Astrocyte (in vitro differentiated cells and primary cell): ENCODE measurements at regions not wholly inside any gene's neighbourhood (a gene's known extent, or its start where the extent isn't known, plus 50 kb on each side); places are given as distances from the start of the nearest gene placed in this dataset.

ENCODE experiments used
- DNase-seq: peaks from one replicate; pipeline ENCODE4 v3.0.0-alpha.2; 2010; ENCODE audit warnings: low read depth
- FAIRE-seq: peaks from 2 replicates; lab custom pipeline; 2011; peaks lifted over from hg19 to GRCh38; lab: Jason Lieb, UNC
- H2AFZ ChIP-seq: 2 replicates; pipeline ENCODE4 v1.6.0; 2012; ENCODE audit warnings: low read depth, low read length, inconsistent platforms
- H3K27ac ChIP-seq: 2 replicates; pipeline ENCODE4 v1.5.1; 2011; ENCODE audit warnings: low read depth, low read length, inconsistent platforms
- H3K27me3 ChIP-seq: 2 replicates; pipeline ENCODE4 v1.6.0; 2011; ENCODE audit warnings: low read length, inconsistent platforms; ENCODE audit not compliant: insufficient read depth
- H3K36me3 ChIP-seq: 2 replicates; pipeline ENCODE4 v1.5.1; 2011; ENCODE audit warnings: low read length, inconsistent platforms; ENCODE audit not compliant: insufficient read depth
- H3K4me1 ChIP-seq: 2 replicates; pipeline ENCODE4 v1.5.1; 2011; ENCODE audit warnings: low read length, inconsistent platforms; ENCODE audit not compliant: insufficient read depth
- H3K4me2 ChIP-seq: 2 replicates; pipeline ENCODE4 v1.6.0; 2012; ENCODE audit warnings: low read length, inconsistent platforms
- H3K4me3 ChIP-seq: 2 replicates; pipeline ENCODE4 v1.5.1; 2011; ENCODE audit warnings: low read depth, mild to moderate bottlenecking, low read length, inconsistent platforms; ENCODE audit not compliant: insufficient read depth
- H3K79me2 ChIP-seq: 2 replicates; pipeline ENCODE4 v1.6.0; 2012; ENCODE audit warnings: mild to moderate bottlenecking, low read length, inconsistent platforms; ENCODE audit not compliant: insufficient read depth
- H3K9ac ChIP-seq: 2 replicates; pipeline ENCODE4 v1.6.0; 2012; ENCODE audit warnings: mild to moderate bottlenecking, low read length, inconsistent platforms
- H3K9me3 ChIP-seq: 2 replicates; pipeline ENCODE4 v1.5.1; 2012; ENCODE audit warnings: low read depth, mild to moderate bottlenecking, low read length, inconsistent platforms; ENCODE audit not compliant: insufficient read depth
- H4K20me1 ChIP-seq: 2 replicates; pipeline ENCODE4 v1.6.0; 2012; ENCODE audit warnings: low read length, inconsistent platforms; ENCODE audit not compliant: insufficient read depth
- H3K27ac Mint-ChIP-seq: one replicate; pipeline ENCODE4 v1.8.0; 2021; ENCODE audit warnings: mild to moderate bottlenecking, mixed read lengths; ENCODE audit not compliant: unreplicated experiment
- H3K27me3 Mint-ChIP-seq: one replicate; pipeline ENCODE4 v1.8.0; 2021; ENCODE audit warnings: low read depth, mixed read lengths; ENCODE audit not compliant: unreplicated experiment
- H3K36me3 Mint-ChIP-seq: one replicate; pipeline ENCODE4 v1.8.0; 2021; ENCODE audit warnings: low read depth, mixed read lengths; ENCODE audit not compliant: unreplicated experiment
- H3K4me1 Mint-ChIP-seq: one replicate; pipeline ENCODE4 v1.8.0; 2021; ENCODE audit warnings: low read depth, mixed read lengths; ENCODE audit not compliant: unreplicated experiment
- H3K4me3 Mint-ChIP-seq: one replicate; pipeline ENCODE4 v1.8.0; 2021; ENCODE audit warnings: mild to moderate bottlenecking, moderate library complexity, mixed read lengths; ENCODE audit not compliant: unreplicated experiment
- H3K9me3 Mint-ChIP-seq: one replicate; pipeline ENCODE4 v1.8.0; 2021; ENCODE audit warnings: mild to moderate bottlenecking, mixed read lengths; ENCODE audit not compliant: unreplicated experiment
- EZH2 ChIP-seq: IDR thresholded peaks from 2 replicates; pipeline ENCODE4 v1.6.1; 2012; ENCODE audit warnings: mild to moderate bottlenecking, low read length, inconsistent platforms; ENCODE audit not compliant: insufficient read depth
- TF ChIP-seq, protein P1 (sequence below): IDR thresholded peaks from 2 replicates; pipeline ENCODE4 v1.5.1; 2011; ENCODE audit warnings: low read depth, mild to moderate bottlenecking, inconsistent platforms, low read length, moderate library complexity; ENCODE audit not compliant: insufficient read depth

- H3K9me3 ChIP-seq, result no peaks in the 10 kb centered on the region
- no peak overlapping the region for H3K27ac ChIP-seq
- no peaks in the 10 kb centered on the region for H3K36me3 Mint-ChIP-seq
- H3K9ac ChIP-seq, result no peak overlapping the region
- no peaks in the 10 kb centered on the region for H3K79me2 ChIP-seq
- no peak overlapping the region for H3K4me2 ChIP-seq
- H3K27me3 ChIP-seq, result no peaks in the 10 kb centered on the region
- no peak overlapping the region for H3K4me3 ChIP-seq
- H4K20me1 ChIP-seq, result no peaks in the 10 kb centered on the region
- H3K4me1 ChIP-seq, result peaks cover 9% of the 10 kb centered on the region
- H3K27ac Mint-ChIP-seq, result no peak overlapping the region
- TF ChIP-seq EZH2, result no peak
- TF ChIP-seq, protein P1, sequence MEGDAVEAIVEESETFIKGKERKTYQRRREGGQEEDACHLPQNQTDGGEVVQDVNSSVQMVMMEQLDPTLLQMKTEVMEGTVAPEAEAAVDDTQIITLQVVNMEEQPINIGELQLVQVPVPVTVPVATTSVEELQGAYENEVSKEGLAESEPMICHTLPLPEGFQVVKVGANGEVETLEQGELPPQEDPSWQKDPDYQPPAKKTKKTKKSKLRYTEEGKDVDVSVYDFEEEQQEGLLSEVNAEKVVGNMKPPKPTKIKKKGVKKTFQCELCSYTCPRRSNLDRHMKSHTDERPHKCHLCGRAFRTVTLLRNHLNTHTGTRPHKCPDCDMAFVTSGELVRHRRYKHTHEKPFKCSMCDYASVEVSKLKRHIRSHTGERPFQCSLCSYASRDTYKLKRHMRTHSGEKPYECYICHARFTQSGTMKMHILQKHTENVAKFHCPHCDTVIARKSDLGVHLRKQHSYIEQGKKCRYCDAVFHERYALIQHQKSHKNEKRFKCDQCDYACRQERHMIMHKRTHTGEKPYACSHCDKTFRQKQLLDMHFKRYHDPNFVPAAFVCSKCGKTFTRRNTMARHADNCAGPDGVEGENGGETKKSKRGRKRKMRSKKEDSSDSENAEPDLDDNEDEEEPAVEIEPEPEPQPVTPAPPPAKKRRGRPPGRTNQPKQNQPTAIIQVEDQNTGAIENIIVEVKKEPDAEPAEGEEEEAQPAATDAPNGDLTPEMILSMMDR, result no peak
- H3K4me1 Mint-ChIP-seq, result peaks cover 13% of the 10 kb centered on the region
- H3K4me3 Mint-ChIP-seq, result no peak overlapping the region
- FAIRE-seq (no peak), DNase-seq (no peak)
- H3K36me3 ChIP-seq, result no peaks in the 10 kb centered on the region
- H3K9me3 Mint-ChIP-seq, result peaks cover 8% of the 10 kb centered on the region
- no peak overlapping the region for H2AFZ ChIP-seq
- no peaks in the 10 kb centered on the region for H3K27me3 Mint-ChIP-seq
Observed at GRCh38 chr3:150306906-150307305, 101.2 kb upstream of the TSC22D2 start.

DNA sequence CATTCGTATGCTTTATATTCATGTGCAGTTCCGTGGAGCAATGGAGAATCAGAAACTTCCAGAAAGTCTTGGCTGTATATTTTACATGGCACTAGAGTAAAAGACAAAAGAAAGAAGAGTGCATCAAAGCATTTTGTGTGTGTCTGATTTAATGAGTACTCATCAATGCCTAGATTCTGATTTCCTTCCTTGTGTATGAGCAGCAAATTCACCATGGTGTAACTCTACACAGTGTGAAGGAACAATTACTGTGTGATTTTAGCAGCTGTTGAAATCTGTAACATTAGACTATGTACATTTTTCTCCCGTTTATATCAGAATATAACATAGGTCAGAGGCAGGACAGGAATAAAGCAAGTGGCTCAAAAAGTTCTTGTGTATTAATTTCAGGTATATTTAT, 102.0 kb upstream of the TSC22D2 start:
- no peak overlapping the region for H3K4me2 ChIP-seq
- TF ChIP-seq, protein P1, result no peak
- no peak for TF ChIP-seq EZH2
- no peaks in the 10 kb centered on the region for H3K79me2 ChIP-seq
- no peak overlapping the region for H3K4me3 ChIP-seq
- H3K9ac ChIP-seq, result no peak overlapping the region
- H4K20me1 ChIP-seq, result no peaks in the 10 kb centered on the region
- H3K4me1 ChIP-seq, result peaks cover 14% of the 10 kb centered on the region
- no peak overlapping the region for H3K27ac ChIP-seq
- H3K36me3 ChIP-seq, result no peaks in the 10 kb centered on the region
- H3K27me3 ChIP-seq, result no peaks in the 10 kb centered on the region
- H2AFZ ChIP-seq, result no peak overlapping the region
- peaks cover 8% of the 10 kb centered on the region for H3K9me3 Mint-ChIP-seq
- H3K4me3 Mint-ChIP-seq, result no peak overlapping the region
- H3K4me1 Mint-ChIP-seq, result peaks cover 15% of the 10 kb centered on the region
- H3K27ac Mint-ChIP-seq, result no peak overlapping the region
- DNase-seq (no peak), FAIRE-seq (no peak)
- no peaks in the 10 kb centered on the region for H3K9me3 ChIP-seq
- no peaks in the 10 kb centered on the region for H3K27me3 Mint-ChIP-seq
- H3K36me3 Mint-ChIP-seq, result no peaks in the 10 kb centered on the region

GRCh38 chr3:150303768-150304167, 104.3 kb upstream of the TSC22D2 start:
- Mint-ChIP-seq H3K4me3 (no peak overlapping the region), H3K27me3 (no peaks in the 10 kb centered on the region), H3K9me3 (peaks cover 6% of the 10 kb centered on the region), H3K4me1 (peaks cover 35% of the 10 kb centered on the region), H3K27ac (no peak overlapping the region), H3K36me3 (no peaks in the 10 kb centered on the region)
- no peak overlapping the region for H2AFZ ChIP-seq
- H3K9ac ChIP-seq, result no peak overlapping the region
- FAIRE-seq (no peak), DNase-seq (no peak)
- H3K27me3 ChIP-seq, result no peaks in the 10 kb centered on the region
- no peaks in the 10 kb centered on the region for H4K20me1 ChIP-seq
- no peaks in the 10 kb centered on the region for H3K9me3 ChIP-seq
- TF ChIP-seq, protein P1, result peak; percentile 24
- no peak for TF ChIP-seq EZH2
- no peak overlapping the region for H3K27ac ChIP-seq
- no peak overlapping the region for H3K4me2 ChIP-seq
- H3K36me3 ChIP-seq, result no peaks in the 10 kb centered on the region
- peaks cover 26% of the 10 kb centered on the region for H3K4me1 ChIP-seq
- no peak overlapping the region for H3K4me3 ChIP-seq
- no peaks in the 10 kb centered on the region for H3K79me2 ChIP-seq
